Astrocyte of the spinal cord (primary cell): ENCODE measurements at regions not wholly inside any gene's neighbourhood (a gene's known extent, or its start where the extent isn't known, plus 50 kb on each side); places are given as distances from the start of the nearest gene placed in this dataset.

Experiments
- DNase-seq: peaks from one replicate; pipeline ENCODE4 v3.0.0; 2011; ENCODE audit warnings: low read depth, low spot score
- H3K4me3 ChIP-seq: 2 replicates; pipeline ENCODE4 v1.5.1; 2011; ENCODE audit warnings: low read depth, mild to moderate bottlenecking, low read length, moderate library complexity
- in situ Hi-C: cut with HindIII; loops from 2 replicates; pipeline ENCODE4 v1.10.0; 2017; ENCODE audit warnings: low sequenced_read_pairs
- TF ChIP-seq, protein P1 (sequence below): IDR thresholded peaks from 2 replicates; pipeline ENCODE4 v1.5.1; 2012; ENCODE audit warnings: low read depth, mild to moderate bottlenecking, low read length, inconsistent platforms

DNA sequence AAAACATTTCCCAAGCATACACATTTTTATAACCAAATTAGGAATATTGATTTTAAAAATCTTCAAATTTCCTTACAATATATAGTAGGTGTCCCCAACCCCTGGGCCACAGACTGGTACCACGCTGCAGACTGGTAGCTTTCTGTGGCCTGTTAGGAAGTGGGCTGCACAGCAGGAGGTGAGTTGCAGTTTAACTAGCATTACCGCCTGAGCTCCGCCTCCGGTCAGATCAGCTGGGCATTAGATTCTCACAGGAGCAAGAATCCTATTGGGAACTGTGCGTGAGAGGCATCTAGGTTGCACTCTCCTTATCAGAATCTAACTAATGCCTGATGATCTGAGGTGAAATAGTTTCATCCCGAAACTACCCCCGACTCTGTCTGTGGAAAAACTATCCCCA lies 62.1 kb downstream of the ZWINT start:
- TF ChIP-seq, protein P1, sequence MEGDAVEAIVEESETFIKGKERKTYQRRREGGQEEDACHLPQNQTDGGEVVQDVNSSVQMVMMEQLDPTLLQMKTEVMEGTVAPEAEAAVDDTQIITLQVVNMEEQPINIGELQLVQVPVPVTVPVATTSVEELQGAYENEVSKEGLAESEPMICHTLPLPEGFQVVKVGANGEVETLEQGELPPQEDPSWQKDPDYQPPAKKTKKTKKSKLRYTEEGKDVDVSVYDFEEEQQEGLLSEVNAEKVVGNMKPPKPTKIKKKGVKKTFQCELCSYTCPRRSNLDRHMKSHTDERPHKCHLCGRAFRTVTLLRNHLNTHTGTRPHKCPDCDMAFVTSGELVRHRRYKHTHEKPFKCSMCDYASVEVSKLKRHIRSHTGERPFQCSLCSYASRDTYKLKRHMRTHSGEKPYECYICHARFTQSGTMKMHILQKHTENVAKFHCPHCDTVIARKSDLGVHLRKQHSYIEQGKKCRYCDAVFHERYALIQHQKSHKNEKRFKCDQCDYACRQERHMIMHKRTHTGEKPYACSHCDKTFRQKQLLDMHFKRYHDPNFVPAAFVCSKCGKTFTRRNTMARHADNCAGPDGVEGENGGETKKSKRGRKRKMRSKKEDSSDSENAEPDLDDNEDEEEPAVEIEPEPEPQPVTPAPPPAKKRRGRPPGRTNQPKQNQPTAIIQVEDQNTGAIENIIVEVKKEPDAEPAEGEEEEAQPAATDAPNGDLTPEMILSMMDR: no peak
- H3K4me3 ChIP-seq: no peak overlapping the region
- no peak for DNase-seq
- in situ Hi-C loops: no loop called here

DNA sequence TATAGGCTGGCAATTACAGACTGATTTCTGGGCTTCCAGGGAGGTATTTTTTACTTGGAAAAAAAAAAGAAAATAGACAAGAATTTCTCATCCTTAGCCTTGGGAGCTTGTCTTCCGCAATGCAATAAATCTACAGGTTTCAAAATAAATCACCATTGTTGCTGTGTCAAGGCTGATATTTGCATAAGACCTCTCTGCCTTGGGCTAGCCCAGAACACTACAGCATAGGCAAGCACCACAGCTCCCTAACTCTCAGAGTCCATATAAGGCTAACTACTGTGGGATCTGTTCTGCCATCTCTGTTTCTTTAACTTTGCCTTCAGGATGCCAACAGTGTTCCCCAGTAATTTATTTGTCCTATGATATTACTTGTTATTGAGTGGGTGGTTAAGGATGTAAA lies 64.4 kb downstream of the ZWINT start:
- TF ChIP-seq, protein P1: no peak
- no peak for DNase-seq
- in situ Hi-C loops: no loop called here
- no peak overlapping the region for H3K4me3 ChIP-seq

DNA sequence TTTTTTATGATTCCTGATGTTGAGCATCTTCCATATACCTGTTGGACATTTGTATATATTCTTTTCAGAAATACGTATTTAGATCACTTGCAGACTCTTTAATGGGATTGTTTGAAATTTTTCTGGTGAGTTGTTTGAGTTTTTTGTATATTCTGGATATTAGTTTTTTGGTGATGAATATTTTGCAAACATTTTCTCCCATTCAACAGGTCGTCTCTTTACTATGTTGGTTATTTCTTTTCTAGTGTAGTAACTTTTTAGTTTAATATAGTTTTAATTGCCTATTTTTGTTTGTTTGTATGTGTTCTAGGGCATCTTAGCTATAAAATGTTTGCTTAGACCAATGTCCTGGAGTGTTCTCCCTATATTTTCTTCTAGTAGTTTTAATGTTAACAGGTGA lies 72.7 kb downstream of the ZWINT start:
- TF ChIP-seq, protein P1: no peak
- in situ Hi-C loops: no loop called here
- no peak for DNase-seq
- H3K4me3 ChIP-seq: no peak overlapping the region

DNA sequence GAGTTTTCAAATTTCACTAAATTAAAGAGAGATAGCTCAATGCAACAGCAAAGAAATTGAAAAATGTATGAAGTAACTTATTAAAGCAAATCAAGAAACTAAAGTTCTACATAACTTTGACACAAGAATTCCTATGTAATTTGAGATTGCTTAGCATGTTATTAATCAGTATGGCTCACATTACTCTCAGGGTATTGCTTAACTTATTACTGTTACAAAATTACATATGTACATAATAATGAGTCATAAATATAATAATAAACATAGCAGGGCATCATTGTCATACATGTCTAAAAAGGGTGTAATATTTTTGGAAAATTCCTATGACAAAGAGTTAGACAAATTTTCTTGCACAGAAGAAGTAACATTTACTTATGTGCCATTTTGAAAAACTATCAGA lies 75.0 kb downstream of the ZWINT start:
- no peak overlapping the region for H3K4me3 ChIP-seq
- in situ Hi-C loops: no loop called here
- no peak for DNase-seq
- TF ChIP-seq, protein P1: no peak

DNA sequence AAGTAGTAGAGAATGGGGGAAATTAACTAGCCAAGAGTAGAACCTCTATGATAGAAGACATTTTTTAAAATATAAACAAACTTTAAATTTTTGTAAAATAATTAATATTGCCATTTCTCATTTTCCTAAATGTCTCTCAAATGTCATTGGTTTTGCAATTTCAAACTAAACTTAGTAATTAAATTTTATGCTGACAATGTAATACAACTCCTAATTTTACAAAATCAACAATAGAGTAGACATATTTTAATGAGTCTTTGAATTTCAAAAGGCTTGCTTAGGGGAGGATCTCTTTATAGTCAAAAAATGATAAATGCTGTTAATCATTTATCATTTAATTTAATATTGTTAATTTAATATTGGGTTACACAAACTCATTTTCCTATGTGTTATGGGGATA lies 81.8 kb downstream of the ZWINT start:
- no peak overlapping the region for H3K4me3 ChIP-seq
- DNase-seq: no peak
- TF ChIP-seq, protein P1: no peak
- in situ Hi-C loops: no loop called here

DNA sequence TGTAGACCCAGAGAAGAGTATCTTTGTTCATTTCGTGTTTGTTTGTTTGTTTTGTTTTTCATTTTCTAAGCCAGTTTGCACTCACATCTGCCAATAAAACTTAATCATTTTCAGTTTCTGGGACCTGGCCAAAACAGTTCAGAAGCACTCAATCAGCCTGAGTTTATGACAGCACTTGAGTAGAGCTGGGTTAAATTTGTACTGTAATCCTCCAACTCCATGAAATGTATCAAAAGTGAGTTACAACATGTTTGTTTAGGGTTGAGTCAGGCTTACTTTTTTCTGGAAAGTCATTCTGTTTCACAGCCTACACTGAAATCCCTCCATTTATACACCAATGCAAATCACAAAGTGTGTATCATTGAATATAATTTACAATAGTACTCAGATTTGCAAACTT lies 91.9 kb downstream of the ZWINT start:
- H3K4me3 ChIP-seq: no peak overlapping the region
- TF ChIP-seq, protein P1: no peak
- in situ Hi-C loops: no loop called here
- DNase-seq: no peak

DNA sequence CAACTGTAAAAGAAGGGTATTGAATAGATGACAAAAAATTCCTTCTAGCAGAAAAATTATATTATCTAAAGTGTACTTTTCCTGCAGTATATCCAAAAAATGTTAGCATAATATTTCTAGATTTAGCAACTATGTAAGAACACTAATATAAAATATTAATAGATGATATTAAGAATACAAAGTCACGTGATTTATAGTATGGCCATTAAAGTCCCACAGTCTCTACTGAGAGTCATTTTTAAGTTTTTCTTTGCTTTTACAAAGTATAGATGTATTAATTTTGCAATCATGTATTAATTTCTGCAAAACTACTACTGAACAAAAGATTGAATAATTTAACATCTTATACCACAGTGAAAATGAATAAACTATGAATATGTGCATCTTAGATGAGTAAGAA lies 94.9 kb downstream of the ZWINT start:
- DNase-seq: no peak
- TF ChIP-seq, protein P1: no peak
- no peak overlapping the region for H3K4me3 ChIP-seq
- in situ Hi-C loops: no loop called here
